ENCODE measurements at regions not wholly inside any gene's neighbourhood (a gene's known extent, or its start where the extent isn't known, plus 50 kb on each side); places are given as distances from the start of the nearest gene placed in this dataset.

DNA sequence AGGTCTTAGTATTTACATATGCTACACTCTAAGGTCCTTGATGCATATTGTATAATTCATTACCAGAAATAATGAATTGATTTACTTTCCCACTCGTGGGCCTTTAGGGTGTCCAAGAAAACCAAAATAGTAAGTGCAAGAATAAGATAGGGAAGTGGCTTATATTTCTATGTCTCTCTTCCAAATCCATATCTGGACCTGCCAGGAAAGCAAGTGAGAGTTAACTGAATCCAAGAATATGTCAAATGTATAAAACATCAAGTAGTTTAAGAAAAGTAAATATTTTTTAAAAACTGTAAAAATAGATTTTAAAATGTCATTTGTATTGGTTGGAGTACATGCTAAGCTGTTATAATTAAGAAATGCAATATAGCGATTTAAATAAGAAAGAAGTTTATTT, 1072.1 kb downstream of the OTOL1 start:
- H3K4ac ChIP-seq (ENCODE audit: low read depth, low read length), result no peak overlapping the region
- Mint-ChIP-seq H3K36me3 (ENCODE audit: insufficient read depth in 1 of 3, low read depth in 3 of 3) (peaks cover 0 to 2% (median 0%) of the 10 kb centered on the region in 3 experiments; a peak in 1 of 7 replicates), H3K27me3 (ENCODE audit: low read depth) (no peaks in the 10 kb centered on the region), H3K9me3 (no peaks in the 10 kb centered on the region), H3K4me3 (no peak overlapping the region), H3K4me1 (peaks cover 0 to 2% of the 10 kb centered on the region in 2 experiments; a peak in 1 of 4 replicates), H3K27ac (no peak overlapping the region)
- no peaks in the 10 kb centered on the region for H3K79me2 ChIP-seq (ENCODE audit: insufficient read depth, low read length)
- no peak overlapping the region for H2BK5ac ChIP-seq (ENCODE audit: insufficient read length, low read length)
- no peaks in the 10 kb centered on the region for H4K20me1 ChIP-seq (ENCODE audit: control insufficient read depth, insufficient read depth, insufficient read length)
- DNase-seq, result no peak
- H3T11ph ChIP-seq (ENCODE audit: low read length), result no peak overlapping the region
- no peak overlapping the region for H4K5ac ChIP-seq (ENCODE audit: insufficient read length, low read depth, low read length)
- H4K8ac ChIP-seq (replicated peaks; ENCODE audit: insufficient read length, low read depth, low read length), result no peak overlapping the region
- H3K14ac ChIP-seq (ENCODE audit: insufficient read depth, low read length), result no peak overlapping the region
- H3K18ac ChIP-seq (ENCODE audit: insufficient read length, low read depth, low read length), result no peak overlapping the region
- H2AK5ac ChIP-seq (ENCODE audit: insufficient read length, low read length), result no peak overlapping the region
- no peak overlapping the region for H2AFZ ChIP-seq (ENCODE audit: low read length)
- no peak overlapping the region for H3K56ac ChIP-seq (ENCODE audit: insufficient read length, low read depth, low read length)
- H3K27ac ChIP-seq (ENCODE audit: insufficient read length, low read depth, low read length), result no peak overlapping the region
- no peak overlapping the region for H2BK12ac ChIP-seq (ENCODE audit: insufficient read length, low read depth, low read length)
- no peak overlapping the region for H2BK120ac ChIP-seq (ENCODE audit: low read depth, low read length, poor library complexity, severe bottlenecking)
- no peaks in the 10 kb centered on the region for H3K79me1 ChIP-seq (ENCODE audit: insufficient read depth, low read depth, low read length, poor library complexity, severe bottlenecking)
- H3K27me3 ChIP-seq (ENCODE audit: insufficient read depth, low read length), result no peaks in the 10 kb centered on the region
- H3K9me3 ChIP-seq (ENCODE audit: control insufficient read depth, low read depth, low read length), result no peaks in the 10 kb centered on the region
- TF ChIP-seq, protein P1, sequence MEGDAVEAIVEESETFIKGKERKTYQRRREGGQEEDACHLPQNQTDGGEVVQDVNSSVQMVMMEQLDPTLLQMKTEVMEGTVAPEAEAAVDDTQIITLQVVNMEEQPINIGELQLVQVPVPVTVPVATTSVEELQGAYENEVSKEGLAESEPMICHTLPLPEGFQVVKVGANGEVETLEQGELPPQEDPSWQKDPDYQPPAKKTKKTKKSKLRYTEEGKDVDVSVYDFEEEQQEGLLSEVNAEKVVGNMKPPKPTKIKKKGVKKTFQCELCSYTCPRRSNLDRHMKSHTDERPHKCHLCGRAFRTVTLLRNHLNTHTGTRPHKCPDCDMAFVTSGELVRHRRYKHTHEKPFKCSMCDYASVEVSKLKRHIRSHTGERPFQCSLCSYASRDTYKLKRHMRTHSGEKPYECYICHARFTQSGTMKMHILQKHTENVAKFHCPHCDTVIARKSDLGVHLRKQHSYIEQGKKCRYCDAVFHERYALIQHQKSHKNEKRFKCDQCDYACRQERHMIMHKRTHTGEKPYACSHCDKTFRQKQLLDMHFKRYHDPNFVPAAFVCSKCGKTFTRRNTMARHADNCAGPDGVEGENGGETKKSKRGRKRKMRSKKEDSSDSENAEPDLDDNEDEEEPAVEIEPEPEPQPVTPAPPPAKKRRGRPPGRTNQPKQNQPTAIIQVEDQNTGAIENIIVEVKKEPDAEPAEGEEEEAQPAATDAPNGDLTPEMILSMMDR (conservative IDR thresholded peaks at IDR 0.05), result no peak
- H3K23me2 ChIP-seq (ENCODE audit: insufficient read length, low read depth, low read length, poor library complexity, severe bottlenecking), result no peaks in the 10 kb centered on the region
- H3K23ac ChIP-seq (ENCODE audit: insufficient read length, low read depth, low read length), result no peak overlapping the region
- H3K9ac ChIP-seq (ENCODE audit: extremely low read depth, insufficient read length, low read length), result no peak overlapping the region
- H3K4me1 ChIP-seq (ENCODE audit: insufficient read depth, low read length), result no peaks in the 10 kb centered on the region
- H3K4me2 ChIP-seq (ENCODE audit: insufficient read depth, insufficient read length, low read length), result no peak overlapping the region
- no peak overlapping the region for H2BK15ac ChIP-seq (ENCODE audit: low read depth, low read length)
- WGBS (ENCODE audit: extremely low coverage, insufficient read length, low lambda C conversion rate), result no CpG with 5 or more reads among the region's 2 CpGs
- H4K91ac ChIP-seq (ENCODE audit: insufficient read length, low read depth, low read length), result no peak overlapping the region
- no peak overlapping the region for H2BK20ac ChIP-seq (ENCODE audit: low read depth, low read length, poor library complexity, severe bottlenecking)

All from H9 (cell line).